ENCODE measurements at regions not wholly inside any gene's neighbourhood (a gene's known extent, or its start where the extent isn't known, plus 50 kb on each side); places are given as distances from the start of the nearest gene placed in this dataset.
A peak's percentile ranks its signal among the peaks of the same experiment; 100 is the strongest.
"Not testable (repeated sequence)": the region's sequence is repeated elsewhere in the genome, so short reads cannot be mapped to it uniquely, and the experiment has no call there.

DNA sequence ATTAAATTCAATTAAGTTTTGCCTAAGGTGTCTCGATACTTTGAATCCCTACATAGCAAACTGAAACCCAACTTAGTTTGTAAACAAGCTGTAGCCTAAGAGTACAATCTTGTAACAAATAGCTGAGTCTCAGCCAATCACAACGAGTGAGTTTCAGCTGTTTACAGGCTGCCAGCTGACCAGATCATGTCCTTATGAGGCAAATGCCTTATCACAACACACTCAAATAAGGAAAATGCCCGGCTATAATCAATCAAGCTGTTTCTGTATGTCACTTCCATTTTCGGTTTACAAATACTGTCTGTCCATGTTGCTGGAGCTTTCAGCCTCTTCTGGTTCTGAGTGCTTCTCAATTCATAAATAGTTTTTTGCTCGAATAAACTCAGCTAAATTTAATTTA, 943.8 kb downstream of the SLC16A7 start:
- no peak for DNase-seq

GRCh38 chr12:60568914-60569313, 973.1 kb downstream of the SLC16A7 start:
- no peak for DNase-seq

GRCh38 chr12:60577607-60578006, 981.8 kb downstream of the SLC16A7 start:
- no peak for DNase-seq

- not testable (repeated sequence) for DNase-seq
These were observed 991.8 kb downstream of the SLC16A7 start for GRCh38 chr12:60587664-60588063.

- DNase-seq, result no peak
These were observed 998.3 kb downstream of the SLC16A7 start for GRCh38 chr12:60594035-60594711.

DNA sequence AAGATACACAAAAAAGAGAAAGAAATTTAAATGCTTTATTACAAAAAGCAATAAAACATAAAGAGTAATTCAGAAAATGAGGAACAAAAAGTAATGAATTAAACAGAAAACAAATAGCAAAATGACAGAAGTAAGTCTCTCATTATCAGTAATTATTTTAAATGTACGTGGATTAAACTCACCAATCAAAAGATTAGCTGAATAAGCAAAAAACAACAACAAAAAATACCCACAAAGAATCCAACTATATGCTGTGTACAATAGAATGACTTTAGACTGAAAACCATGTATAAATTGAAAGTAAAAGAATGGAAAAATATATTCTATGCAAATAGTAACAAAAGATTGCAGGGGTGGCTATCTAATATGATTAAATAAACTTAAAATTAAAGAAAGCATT, 1006.8 kb downstream of the SLC16A7 start:
- no peak for DNase-seq

- DNase-seq, result not testable (repeated sequence)
These were observed 1007.6 kb downstream of the SLC16A7 start for GRCh38 chr12:60603475-60603874.

- DNase-seq, result no peak
These were observed 1020.6 kb downstream of the SLC16A7 start for GRCh38 chr12:60616400-60616799.

- DNase-seq, result no peak
These were observed 1035.0 kb downstream of the SLC16A7 start for GRCh38 chr12:60630796-60631195.

- no peak for DNase-seq
These were observed 1048.2 kb downstream of the SLC16A7 start for GRCh38 chr12:60644076-60644475.

DNA sequence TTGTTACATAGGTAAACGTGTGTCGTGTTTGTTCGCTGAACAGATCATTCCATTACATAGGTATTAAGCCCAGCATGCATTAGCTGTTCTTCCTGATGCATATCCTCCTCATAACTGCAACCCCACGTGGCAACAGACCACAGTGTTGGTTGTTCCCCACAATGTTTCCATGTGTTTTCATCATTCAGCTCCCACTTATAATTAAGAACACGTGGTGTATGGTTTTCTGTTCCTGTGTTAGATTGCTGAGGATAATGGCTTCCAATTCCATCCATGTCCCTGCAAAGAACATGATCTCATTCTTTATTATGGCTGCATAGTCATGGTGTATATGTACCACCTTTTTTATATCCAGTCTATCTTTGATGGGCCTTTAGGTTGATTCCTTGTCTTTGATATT, 1071.1 kb downstream of the SLC16A7 start:
- no peak for DNase-seq

GRCh38 chr12:60672949-60673348, 1077.1 kb downstream of the SLC16A7 start:
- no peak for DNase-seq

GRCh38 chr12:60684988-60685655, 1089.3 kb downstream of the SLC16A7 start:
- DNase-seq, result no peak

- DNase-seq, result peak; percentile 15
These were observed 1093.3 kb downstream of the SLC16A7 start for GRCh38 chr12:60689137-60689536.

DNA sequence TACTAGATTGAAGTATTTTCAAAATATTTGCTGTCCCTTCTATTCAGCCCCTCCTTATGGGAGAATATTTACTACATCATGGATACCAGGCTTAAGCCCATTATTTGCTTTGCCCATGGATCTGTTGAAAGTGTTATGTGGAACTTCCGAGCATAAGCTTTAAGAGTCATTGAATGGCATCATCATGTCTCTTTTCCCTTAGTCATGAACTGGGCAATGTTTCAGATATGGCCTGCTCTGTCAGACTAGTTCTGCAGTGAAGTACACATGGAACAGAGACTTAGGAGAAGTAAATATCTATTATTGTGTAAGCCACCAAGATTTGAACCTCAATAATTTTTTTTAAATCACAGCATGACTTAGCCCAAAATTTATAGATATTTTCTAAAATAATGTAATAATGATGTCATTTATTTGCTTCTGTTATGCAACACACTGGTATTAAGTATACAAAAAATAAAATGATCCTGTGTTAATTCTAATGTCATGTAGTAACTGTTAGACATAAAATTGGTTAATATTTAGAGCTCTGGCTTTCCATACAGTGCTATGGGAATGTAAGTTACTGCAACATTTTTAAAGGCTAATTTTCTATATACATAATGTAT, 1097.3 kb downstream of the SLC16A7 start:
- peak; percentile 7 for DNase-seq

DNA sequence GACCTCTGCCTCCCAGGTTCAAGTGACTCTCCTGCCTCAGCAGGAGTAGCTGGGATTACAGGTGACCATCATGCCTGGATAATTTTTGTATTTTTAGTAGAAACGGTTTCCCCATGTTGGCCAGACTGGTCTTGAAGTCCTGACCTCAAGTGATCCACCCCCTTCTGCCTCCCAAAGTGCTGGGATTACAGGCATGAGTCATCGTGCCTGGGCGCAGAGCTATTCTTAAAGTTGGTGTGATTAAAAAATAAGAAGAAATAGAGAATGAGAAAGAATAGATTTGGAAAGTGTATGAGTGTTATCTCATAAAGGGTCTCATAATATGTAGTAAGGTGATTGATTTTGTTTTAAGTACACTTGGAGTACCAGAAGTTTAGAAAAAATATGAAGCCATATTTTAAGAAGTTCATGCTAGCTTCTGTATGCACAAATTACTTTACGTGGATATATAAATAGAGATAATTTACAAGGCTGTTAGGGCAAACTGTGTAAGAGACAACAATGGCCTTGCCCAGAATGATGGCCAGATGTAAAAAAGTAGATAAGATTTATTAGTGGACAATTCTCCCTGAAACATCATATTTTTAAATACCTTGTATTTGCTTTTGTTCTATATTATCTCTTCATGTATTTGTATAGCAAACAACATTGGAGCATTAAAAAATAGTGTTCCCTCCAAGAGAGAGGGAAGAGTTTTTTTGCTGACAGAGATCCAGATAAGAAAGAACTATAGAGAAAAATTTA, 1108.5 kb downstream of the SLC16A7 start:
- no peak for DNase-seq

DNA sequence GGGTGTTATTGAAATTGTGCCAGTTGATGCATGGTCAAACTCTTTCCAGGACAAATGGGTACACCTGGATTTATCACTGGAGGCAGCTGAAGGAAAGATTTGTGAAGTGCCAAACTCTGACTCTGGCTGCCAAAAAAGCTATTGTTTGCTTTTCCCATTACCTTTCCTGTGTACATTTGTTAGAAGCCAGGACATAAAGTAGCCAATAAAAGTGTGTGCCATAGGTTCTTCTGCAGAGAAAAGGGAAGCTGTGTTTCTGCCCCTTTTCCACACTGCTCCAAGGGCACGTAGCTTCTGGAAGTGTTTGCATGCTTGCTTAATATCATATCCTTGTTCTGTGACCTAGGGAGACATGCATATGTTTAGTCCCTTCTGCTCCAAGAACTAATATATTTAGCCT, 1114.4 kb downstream of the SLC16A7 start:
- DNase-seq, result no peak

DNA sequence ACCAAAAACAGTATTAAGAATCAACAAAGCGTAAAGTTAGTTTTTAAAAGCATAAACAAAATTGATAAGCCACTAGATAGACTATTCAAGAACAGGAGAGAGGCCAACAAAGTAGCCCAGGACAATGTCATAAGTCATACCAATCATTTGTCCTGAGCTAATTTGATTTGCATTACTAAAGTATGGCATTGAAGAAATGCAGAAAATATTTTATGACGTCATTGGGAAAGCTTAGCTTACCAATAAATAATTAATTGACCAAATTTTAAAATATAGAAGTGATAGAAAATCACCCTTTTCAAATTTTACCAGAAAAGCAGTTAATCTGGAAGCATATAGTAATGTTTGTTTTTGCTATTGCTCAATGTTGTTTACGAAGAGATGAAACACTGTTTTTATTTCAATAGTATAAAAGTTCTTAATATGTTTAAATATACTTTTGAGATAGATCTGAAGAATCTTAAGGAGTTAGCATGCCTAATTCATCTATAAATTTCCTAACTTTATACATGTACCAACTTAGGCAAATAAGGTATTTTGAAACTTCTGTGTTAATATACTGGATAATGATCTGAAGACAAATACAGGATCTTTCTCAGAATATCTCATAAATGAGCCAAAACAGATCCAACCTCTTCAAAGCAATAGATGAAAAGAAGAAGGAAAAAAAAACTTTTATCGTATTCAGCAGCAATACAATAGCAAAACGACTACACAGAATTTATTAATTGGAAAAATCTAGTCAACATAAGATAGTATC, 1118.5 kb downstream of the SLC16A7 start:
- no peak for DNase-seq

- no peak for DNase-seq
These were observed 1128.6 kb downstream of the SLC16A7 start for GRCh38 chr12:60724475-60724874.

DNA sequence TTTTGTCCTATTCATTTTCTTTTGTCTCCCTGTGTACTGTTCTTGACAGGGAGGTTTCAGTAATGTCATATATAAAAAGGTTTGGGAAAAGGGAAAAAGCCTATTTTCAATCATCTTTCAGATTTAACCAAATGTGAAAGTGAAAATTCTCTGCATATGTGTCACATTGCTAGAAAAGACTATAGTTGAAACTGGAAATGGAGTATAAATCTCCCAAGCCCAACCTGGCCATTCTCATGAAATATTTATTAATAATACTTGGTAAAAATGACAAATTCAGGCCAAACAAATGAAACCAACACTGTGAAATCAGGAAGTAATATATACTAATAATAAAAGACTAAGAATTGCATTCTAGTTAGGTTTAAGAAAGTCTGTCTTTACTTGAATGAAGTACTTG, 1129.2 kb downstream of the SLC16A7 start:
- no peak for DNase-seq

GRCh38 chr12:60752589-60752988, 1156.8 kb downstream of the SLC16A7 start:
- DNase-seq, result no peak

- no peak for DNase-seq
These were observed 1162.4 kb downstream of the SLC16A7 start for GRCh38 chr12:60758224-60758623.

DNA sequence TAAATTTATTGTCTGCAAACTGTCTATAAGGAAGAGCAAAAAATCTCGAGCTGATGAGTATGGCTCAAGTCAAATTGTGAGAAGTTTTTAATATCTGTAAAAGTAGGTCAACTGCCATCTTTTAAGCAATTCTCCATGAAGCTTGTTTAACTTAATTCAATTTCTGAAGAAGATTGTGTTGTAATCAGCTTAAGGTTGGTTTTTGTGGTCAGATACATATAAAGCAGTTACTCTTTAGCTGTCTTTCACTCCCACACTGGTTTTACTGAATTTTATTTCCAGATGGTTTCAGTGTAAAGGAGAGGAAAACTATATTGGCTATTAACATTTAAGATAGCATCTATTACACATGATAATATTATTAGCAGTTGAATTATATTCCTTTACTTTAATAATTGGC, 1165.1 kb downstream of the SLC16A7 start:
- no peak for DNase-seq
